Adrenal gland (tissue), 9 donors: ENCODE measurements at regions not wholly inside any gene's neighbourhood (a gene's known extent, or its start where the extent isn't known, plus 50 kb on each side); places are given as distances from the start of the nearest gene placed in this dataset.

Experiments
- DNase-seq, 7 donors: peaks; one replicate each; pipeline ENCODE4 v3.0.0-alpha.2; 2019 to 2020
- H3K27ac ChIP-seq, 5 donors: fragments of 200-600 bp; sonication (generic) in 4 of 5; 1 replicate in 3 of 5; 2 replicates in 2 of 5; pipeline versions ENCODE4 v1.5.1 to v1.8.0; 2016 to 2020; ENCODE audit warnings: mild to moderate bottlenecking in 1 of 5
- H3K27me3 ChIP-seq: fragments of 200-600 bp; 2 replicates; pipeline ENCODE4 v1.8.0; 2021
- H3K36me3 ChIP-seq, 2 donors: fragments of 200-600 bp; replicated peaks in 1 of 2; 1 replicate in 1 of 2; 2 replicates in 1 of 2; pipeline versions ENCODE4 v1.5.1 to v1.8.0; 2018 to 2022
- H3K4me1 ChIP-seq, 2 donors: fragments of 200-600 bp; replicated peaks in 1 of 2; 1 replicate in 1 of 2; 2 replicates in 1 of 2; pipeline versions ENCODE4 v1.5.1 to v1.8.0; 2018 to 2021
- H3K4me3 ChIP-seq, 4 donors: fragments of 200-600 bp; sonication (generic) in 3 of 4; one replicate each; pipeline ENCODE4 v1.5.1; 2016 to 2018
- H3K9me3 ChIP-seq, 3 donors: fragments of 200-600 bp; sonication (generic) in 1 of 3; replicated peaks in 1 of 3; 1 replicate in 2 of 3; 2 replicates in 1 of 3; pipeline versions ENCODE4 v1.5.1 to v1.8.0; 2016 to 2021
- POLR2A ChIP-seq, 2 donors: fragments of 450-650 bp; IDR thresholded peaks; one replicate each; pipeline ENCODE4 v1.6.1; 2017; ENCODE audit warnings: antibody characterized with exemption in 2 of 2, mild to moderate bottlenecking in 2 of 2, moderate library complexity in 1 of 2
- WGBS, 4 donors: extraction: QIAGEN DNeasy Blood & Tissue Kit in 2 of 4; methylation state at CpG; one replicate each; pipeline versions ENCODE4 v1.1.5 to v1.1.7; 2013 to 2017; 5-methylcytosine and 5-hydroxymethylcytosine counted together
- intact Hi-C, 2 donors: fragments of 100-400 bp; cut with DNase I; formaldehyde crosslinking; loops; one replicate each; pipeline versions ENCODE4 v1.14.1 to v1.15.0; 2022 to 2023
- TF ChIP-seq, protein P1 (sequence below), 6 experiments: fragments of 450-650 bp in 4 of 6; fragments of 200-600 bp in 2 of 6; sonication (generic) in 1 of 6; IDR thresholded peaks; 1 replicate in 5 of 6; 2 replicates in 1 of 6; pipeline versions ENCODE4 v1.5.1 to v1.8.0; 2016 to 2021; ENCODE audit warnings: antibody characterized with exemption in 6 of 6, mild to moderate bottlenecking in 2 of 6, moderate library complexity in 1 of 6
- donor health status: healthy with polysubstance abuse.
- donor health status: Bipolar disorder and iron deficiency.
- donor health status: DM: yes; HTN: yes; CAD: no.
- donor health status: DM: no; HTN: no; CAD: no.
- donor health status: DM: no; HTN: no; CAD: no.

DNA sequence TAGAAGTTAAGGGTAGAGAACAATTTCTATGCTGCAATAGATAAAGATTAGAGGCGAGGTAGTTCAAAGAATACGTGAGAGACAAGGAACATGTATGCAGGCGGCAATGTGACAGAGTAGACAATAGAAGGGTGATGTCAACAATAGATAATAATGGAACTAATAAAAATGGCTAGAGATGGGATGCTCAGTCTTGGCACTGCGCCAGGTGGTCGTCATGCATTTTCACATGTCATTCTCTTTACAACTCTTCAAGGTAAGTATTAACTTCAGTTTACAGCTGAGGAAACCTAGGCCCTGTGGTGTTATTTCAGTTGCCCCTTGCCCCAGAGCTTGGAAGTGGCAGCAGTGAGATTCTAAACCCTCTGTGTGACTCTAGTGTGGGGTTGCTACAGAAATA lies 890.7 kb upstream of the CELF4 start:
- intact Hi-C loops: no loop called here
- no peak for DNase-seq
- Histone ChIP-seq H3K4me3 (no peak overlapping the region), H3K27ac (no peak overlapping the region), H3K27me3 (no peaks in the 10 kb centered on the region), H3K9me3 (no peaks in the 10 kb centered on the region), H3K4me1 (no peaks in the 10 kb centered on the region), H3K36me3 (no peaks in the 10 kb centered on the region)
- WGBS, 4 donors: 70 to 72% (median 71%) methylated on average over 5 of the region's 5 CpGs
- no peak for TF ChIP-seq POLR2A (IDR thresholded peaks at IDR 0.05)
- TF ChIP-seq, protein P1, sequence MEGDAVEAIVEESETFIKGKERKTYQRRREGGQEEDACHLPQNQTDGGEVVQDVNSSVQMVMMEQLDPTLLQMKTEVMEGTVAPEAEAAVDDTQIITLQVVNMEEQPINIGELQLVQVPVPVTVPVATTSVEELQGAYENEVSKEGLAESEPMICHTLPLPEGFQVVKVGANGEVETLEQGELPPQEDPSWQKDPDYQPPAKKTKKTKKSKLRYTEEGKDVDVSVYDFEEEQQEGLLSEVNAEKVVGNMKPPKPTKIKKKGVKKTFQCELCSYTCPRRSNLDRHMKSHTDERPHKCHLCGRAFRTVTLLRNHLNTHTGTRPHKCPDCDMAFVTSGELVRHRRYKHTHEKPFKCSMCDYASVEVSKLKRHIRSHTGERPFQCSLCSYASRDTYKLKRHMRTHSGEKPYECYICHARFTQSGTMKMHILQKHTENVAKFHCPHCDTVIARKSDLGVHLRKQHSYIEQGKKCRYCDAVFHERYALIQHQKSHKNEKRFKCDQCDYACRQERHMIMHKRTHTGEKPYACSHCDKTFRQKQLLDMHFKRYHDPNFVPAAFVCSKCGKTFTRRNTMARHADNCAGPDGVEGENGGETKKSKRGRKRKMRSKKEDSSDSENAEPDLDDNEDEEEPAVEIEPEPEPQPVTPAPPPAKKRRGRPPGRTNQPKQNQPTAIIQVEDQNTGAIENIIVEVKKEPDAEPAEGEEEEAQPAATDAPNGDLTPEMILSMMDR (IDR thresholded peaks at IDR 0.05): no peak

DNA sequence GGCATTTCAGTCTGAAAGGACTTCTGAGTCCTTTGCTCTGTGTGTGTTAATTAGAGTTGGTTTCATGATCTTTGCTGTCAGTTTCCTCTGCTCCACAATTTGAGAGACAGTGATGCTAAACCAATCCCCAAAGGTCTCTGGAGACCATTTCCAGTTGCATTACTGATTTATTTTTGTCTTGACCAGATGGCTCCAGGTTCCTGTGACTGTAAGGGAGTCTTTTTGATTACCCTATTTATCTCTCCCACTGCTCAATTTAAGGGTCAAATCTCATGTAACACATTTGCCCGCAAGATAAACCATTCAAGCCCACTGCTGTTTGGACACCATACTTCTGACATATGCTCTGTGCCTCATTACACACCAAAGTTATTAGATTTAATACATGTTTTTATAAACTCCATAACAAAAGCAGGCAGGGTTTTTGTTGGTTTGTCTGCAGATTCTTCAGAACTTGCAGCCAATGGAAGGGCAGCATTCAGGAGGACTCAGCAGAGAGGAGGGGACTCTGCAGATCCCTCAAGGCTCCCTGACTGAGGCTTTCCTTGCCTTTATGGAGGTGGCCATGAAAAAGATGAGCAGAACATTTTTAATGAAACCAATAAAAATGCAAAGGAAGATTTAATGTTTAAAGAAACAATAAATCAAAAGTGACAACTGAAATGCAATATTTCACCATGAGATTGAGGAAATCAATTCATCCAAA lies 889.3 kb upstream of the CELF4 start:
- DNase-seq: no peak
- Histone ChIP-seq H3K4me3 (no peak overlapping the region), H3K4me1 (no peaks in the 10 kb centered on the region), H3K27ac (no peak overlapping the region), H3K9me3 (no peaks in the 10 kb centered on the region), H3K27me3 (no peaks in the 10 kb centered on the region), H3K36me3 (no peaks in the 10 kb centered on the region)
- intact Hi-C loops: no loop called here
- TF ChIP-seq, protein P1 (IDR thresholded peaks at IDR 0.05): no peak
- TF ChIP-seq POLR2A (IDR thresholded peaks at IDR 0.05): no peak
- WGBS, 4 donors: 64 to 88% (median 82%) methylated on average over 1 of the region's 1 CpG

DNA sequence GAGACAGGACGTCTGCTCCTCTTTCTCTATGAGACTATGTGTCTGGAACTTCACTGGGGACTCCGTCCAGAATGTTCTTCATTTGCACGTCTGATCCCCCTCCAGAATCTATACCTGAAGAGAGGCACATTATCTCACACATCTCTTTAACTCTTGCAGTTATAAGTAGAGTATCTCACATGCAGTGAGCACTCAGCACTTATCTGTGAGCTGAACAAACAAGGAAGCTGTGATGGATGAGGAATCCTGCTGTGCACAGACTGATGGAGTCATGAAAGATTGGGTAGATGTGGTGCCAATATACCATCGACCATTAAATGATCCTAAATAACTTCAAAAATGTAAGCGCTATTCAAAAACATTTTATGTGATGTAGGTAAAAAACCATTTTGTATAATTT lies 888.3 kb upstream of the CELF4 start:
- intact Hi-C loops: no loop called here
- 66 to 81% (median 76%) methylated on average over 5 of the region's 5 CpGs for WGBS, 4 donors

DNA sequence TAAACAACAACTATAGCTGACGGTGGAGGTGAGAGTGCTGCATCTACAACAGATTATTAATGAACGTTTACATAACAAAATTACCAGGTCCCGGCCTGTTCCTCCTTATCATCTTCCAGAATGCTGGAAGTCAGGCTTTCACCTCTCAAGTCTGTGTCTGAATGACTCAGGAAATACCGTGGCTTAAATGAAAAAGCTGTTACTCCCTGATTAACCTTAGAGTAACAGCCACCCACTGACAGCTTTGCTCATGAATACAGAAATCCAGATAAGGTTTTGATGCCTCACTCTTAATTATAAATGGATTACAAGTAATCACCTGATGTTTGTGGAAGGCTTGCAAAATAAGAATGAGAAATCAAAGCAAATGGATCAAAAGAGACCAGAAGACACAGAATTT lies 885.3 kb upstream of the CELF4 start:
- intact Hi-C loops: no loop called here
- Histone ChIP-seq H3K4me3 (no peak overlapping the region), H3K36me3 (no peaks in the 10 kb centered on the region), H3K9me3 (no peaks in the 10 kb centered on the region), H3K27me3 (no peaks in the 10 kb centered on the region), H3K27ac (no peak overlapping the region), H3K4me1 (no peaks in the 10 kb centered on the region)
- WGBS, 4 donors: 37 to 51% (median 44%) methylated on average over 4 of the region's 4 CpGs
- DNase-seq: no peak
- TF ChIP-seq, protein P1 (IDR thresholded peaks at IDR 0.05): no peak
- TF ChIP-seq POLR2A (IDR thresholded peaks at IDR 0.05): no peak

More for the DNA sequence above, 888.3 kb upstream of the CELF4 start:
- no peak overlapping the region for H3K27ac ChIP-seq
- H3K4me3 ChIP-seq: no peak overlapping the region
- H3K27me3 ChIP-seq: no peaks in the 10 kb centered on the region
- no peaks in the 10 kb centered on the region for H3K4me1 ChIP-seq
- DNase-seq: no peak
- no peaks in the 10 kb centered on the region for H3K9me3 ChIP-seq
- no peaks in the 10 kb centered on the region for H3K36me3 ChIP-seq
- no peak for TF ChIP-seq POLR2A (IDR thresholded peaks at IDR 0.05)
- TF ChIP-seq, protein P1 (IDR thresholded peaks at IDR 0.05): no peak
